Liver (tissue), 7 donors: ENCODE measurements at regions not wholly inside any gene's neighbourhood (a gene's known extent, or its start where the extent isn't known, plus 50 kb on each side); places are given as distances from the start of the nearest gene placed in this dataset.

Experiments
- DNase-seq: peaks from one replicate; pipeline ENCODE4 v3.0.0-alpha.2; 2017; ENCODE audit warnings: low spot score
- H3K27ac ChIP-seq, 2 donors: one replicate each; pipeline ENCODE4 v1.7.0; 2013; ENCODE audit warnings: inconsistent platforms in 2 of 2, low read length in 2 of 2, control low read depth in 1 of 2, low read depth in 1 of 2, mild to moderate bottlenecking in 1 of 2
- H3K27me3 ChIP-seq, 4 donors: one replicate each; pipeline versions ENCODE4 v1.6.1 to v1.7.0; 2013; ENCODE audit warnings: low read length in 3 of 4, inconsistent platforms in 1 of 4, mild to moderate bottlenecking in 1 of 4, moderate library complexity in 1 of 4; ENCODE audit not compliant: control insufficient read depth in 4 of 4, insufficient read depth in 4 of 4
- H3K36me3 ChIP-seq, 4 donors: one replicate each; pipeline versions ENCODE4 v1.6.1 to v1.7.0; 2013; ENCODE audit warnings: low read length in 3 of 4, mild to moderate bottlenecking in 3 of 4, low read depth in 1 of 4, moderate library complexity in 1 of 4; ENCODE audit not compliant: control insufficient read depth in 4 of 4, insufficient read depth in 3 of 4
- H3K4me1 ChIP-seq, 4 donors: one replicate each; pipeline versions ENCODE4 v1.6.1 to v1.7.0; 2013; ENCODE audit warnings: low read length in 3 of 4, mild to moderate bottlenecking in 3 of 4, moderate library complexity in 1 of 4; ENCODE audit not compliant: control insufficient read depth in 4 of 4, insufficient read depth in 4 of 4
- H3K4me3 ChIP-seq, 3 donors: one replicate each; pipeline versions ENCODE4 v1.6.1 to v1.7.0; 2013; ENCODE audit warnings: low read length in 3 of 3, control low read depth in 1 of 3, low read depth in 1 of 3, mild to moderate bottlenecking in 1 of 3
- H3K9ac ChIP-seq, 2 donors: one replicate each; pipeline ENCODE4 v1.7.0; 2013; ENCODE audit warnings: low read length in 2 of 2, mild to moderate bottlenecking in 2 of 2, moderate library complexity in 2 of 2, control low read depth in 1 of 2, low read depth in 1 of 2
- H3K9me3 ChIP-seq, 4 donors: one replicate each; pipeline versions ENCODE4 v1.6.1 to v1.7.0; 2013; ENCODE audit warnings: low read length in 3 of 4; ENCODE audit not compliant: control insufficient read depth in 4 of 4
- ATF3 ChIP-seq: IDR thresholded peaks from 2 replicates; pipeline ENCODE4 v1.6.1; 2016; ENCODE audit warnings: antibody characterized with exemption
- EGR1 ChIP-seq, 2 donors: IDR thresholded peaks; 2 replicates each; pipeline ENCODE4 v1.6.1; 2016 to 2018; ENCODE audit warnings: antibody characterized with exemption in 2 of 2, low read depth in 2 of 2
- FOXA1 ChIP-seq: IDR thresholded peaks from 2 replicates; pipeline ENCODE4 v1.6.1; 2016; ENCODE audit warnings: antibody characterized with exemption
- FOXA2 ChIP-seq: IDR thresholded peaks from 2 replicates; pipeline ENCODE4 v1.6.1; 2016; ENCODE audit warnings: antibody characterized with exemption
- GABPA ChIP-seq, 2 donors: IDR thresholded peaks in 1 of 2; conservative IDR thresholded peaks in 1 of 2; 2 replicates each; pipeline ENCODE4 v1.6.1; 2016; ENCODE audit warnings: antibody characterized with exemption in 2 of 2, mild to moderate bottlenecking in 1 of 2, moderate library complexity in 1 of 2
- HNF4A ChIP-seq, 2 donors: conservative IDR thresholded peaks; 2 replicates each; pipeline ENCODE4 v1.6.1; 2016; ENCODE audit warnings: antibody characterized with exemption in 2 of 2, mild to moderate bottlenecking in 2 of 2
- HNF4G ChIP-seq: IDR thresholded peaks from 2 replicates; pipeline ENCODE4 v1.6.1; 2016; ENCODE audit warnings: antibody characterized with exemption
- JUND ChIP-seq, 2 donors: IDR thresholded peaks; 2 replicates each; pipeline ENCODE4 v1.6.1; 2016; ENCODE audit warnings: antibody characterized with exemption in 2 of 2
- MAX ChIP-seq: IDR thresholded peaks from 2 replicates; pipeline ENCODE4 v1.6.1; 2016; ENCODE audit warnings: antibody characterized with exemption
- NR2F2 ChIP-seq: IDR thresholded peaks from 2 replicates; pipeline ENCODE4 v1.6.1; 2016; ENCODE audit warnings: antibody characterized with exemption
- RAD21 ChIP-seq, 2 donors: IDR thresholded peaks; 2 replicates each; pipeline ENCODE4 v1.6.1; 2016; ENCODE audit warnings: antibody characterized with exemption in 2 of 2, mild to moderate bottlenecking in 2 of 2
- REST ChIP-seq: IDR thresholded peaks from 2 replicates; pipeline ENCODE4 v1.6.1; 2016; ENCODE audit warnings: antibody characterized with exemption, mild to moderate bottlenecking
- RXRA ChIP-seq, 2 donors: IDR thresholded peaks; 2 replicates each; pipeline ENCODE4 v1.6.1; 2017 to 2018; ENCODE audit warnings: antibody characterized with exemption in 2 of 2, mild to moderate bottlenecking in 1 of 2
- SP1 ChIP-seq: IDR thresholded peaks from 2 replicates; pipeline ENCODE4 v1.6.1; 2018; ENCODE audit warnings: antibody characterized with exemption, mild to moderate bottlenecking
- TAF1 ChIP-seq: conservative IDR thresholded peaks from 2 replicates; pipeline ENCODE4 v1.6.1; 2016; ENCODE audit warnings: antibody characterized with exemption, mild to moderate bottlenecking
- YY1 ChIP-seq: IDR thresholded peaks from 2 replicates; pipeline ENCODE4 v1.6.1; 2016; ENCODE audit warnings: antibody characterized with exemption, mild to moderate bottlenecking
- ZBTB33 ChIP-seq: IDR thresholded peaks from 2 replicates; pipeline ENCODE4 v1.6.1; 2016; ENCODE audit warnings: antibody characterized with exemption
- WGBS: extraction: QIAGEN DNeasy Blood & Tissue Kit; methylation state at CpG from one replicate; pipeline ENCODE4 v1.1.7; 2013; 5-methylcytosine and 5-hydroxymethylcytosine counted together
- donor health status: healthy.
- donor health status: healthy.
- donor health status: healthy.
- donor health status: healthy.

GRCh38 chr2:157934684-157935377 is 58.7 kb upstream of the ACVR1 start:
- no peak overlapping the region for H3K4me3 ChIP-seq
- no peaks in the 10 kb centered on the region for H3K36me3 ChIP-seq
- 58% methylated on average over 3 of the region's 3 CpGs for WGBS
- peaks cover 2 to 20% (median 9%) of the 10 kb centered on the region in 4 donors for H3K4me1 ChIP-seq
- H3K27ac ChIP-seq: no peak overlapping the region
- no peak overlapping the region for H3K9ac ChIP-seq
- no peaks in the 10 kb centered on the region for H3K9me3 ChIP-seq
- H3K27me3 ChIP-seq: no peaks in the 10 kb centered on the region
- TF ChIP-seq RAD21 (IDR thresholded peaks at IDR 0.05) (no peak), FOXA2 (no peak), FOXA1 (no peak), JUND (IDR thresholded peaks at IDR 0.05) (no peak), HNF4A (conservative IDR thresholded peaks at IDR 0.05) (no peak), HNF4G (no peak), RXRA (IDR thresholded peaks at IDR 0.05) (no peak), TAF1 (no peak), GABPA (IDR thresholded peaks at IDR 0.05 in 1 of 2, conservative IDR thresholded peaks at IDR 0.05 in 1 of 2) (no peak), ATF3 (no peak), REST (no peak), EGR1 (IDR thresholded peaks at IDR 0.05; ENCODE audit: low read depth in 2 of 2) (no peak), ZBTB33 (no peak)
- no peak for DNase-seq

GRCh38 chr2:157933160-157933920 is 57.2 kb upstream of the ACVR1 start:
- H3K9me3 ChIP-seq: no peaks in the 10 kb centered on the region
- peaks cover 0 to 16% (median 8%) of the 10 kb centered on the region in 4 donors for H3K4me1 ChIP-seq
- no peak overlapping the region for H3K4me3 ChIP-seq
- no peaks in the 10 kb centered on the region for H3K27me3 ChIP-seq
- TF ChIP-seq MAX (no peak), ZBTB33 (no peak), REST (no peak), NR2F2 (no peak), FOXA1 (no peak), ATF3 (no peak), GABPA (IDR thresholded peaks at IDR 0.05 in 1 of 2, conservative IDR thresholded peaks at IDR 0.05 in 1 of 2) (no peak), JUND (IDR thresholded peaks at IDR 0.05) (no peak), HNF4G (no peak), FOXA2 (no peak), SP1 (no peak), TAF1 (no peak), RAD21 (IDR thresholded peaks at IDR 0.05) (no peak), YY1 (no peak)
- H3K9ac ChIP-seq: no peak overlapping the region
- H3K27ac ChIP-seq: no peak overlapping the region
- H3K36me3 ChIP-seq: no peaks in the 10 kb centered on the region
- 87% methylated on average over 6 of the region's 6 CpGs for WGBS
- no peak for DNase-seq
